ENCODE measurements at regions not wholly inside any gene's neighbourhood (a gene's known extent, or its start where the extent isn't known, plus 50 kb on each side); places are given as distances from the start of the nearest gene placed in this dataset.

GRCh38 chr9:95731876-95732275 lies 143.6 kb upstream of the ERCC6L2 start:
- TF ChIP-seq CTCF (IDR thresholded peaks at IDR 0.05; ENCODE audit: low read depth, low read length, poor library complexity, severe bottlenecking), result no peak
- TF ChIP-seq EZH2phosphoT487 (IDR thresholded peaks at IDR 0.05; ENCODE audit: borderline replicate concordance, low read length), result no peak
